GM19351 (cell line): ENCODE measurements at regions not wholly inside any gene's neighbourhood (a gene's known extent, or its start where the extent isn't known, plus 50 kb on each side); places are given as distances from the start of the nearest gene placed in this dataset.

ENCODE experiments used
- ATAC-seq: cut with Tn5 transposase; IDR thresholded peaks from one replicate; pipeline ENCODE4 v1.9.1; 2021; ENCODE audit warnings: mild to moderate bottlenecking, moderate library complexity; ENCODE audit not compliant: unreplicated experiment

GRCh38 chr5:6201631-6202030 is 176.7 kb downstream of the MED10 start:
- ATAC-seq, result no peak

DNA sequence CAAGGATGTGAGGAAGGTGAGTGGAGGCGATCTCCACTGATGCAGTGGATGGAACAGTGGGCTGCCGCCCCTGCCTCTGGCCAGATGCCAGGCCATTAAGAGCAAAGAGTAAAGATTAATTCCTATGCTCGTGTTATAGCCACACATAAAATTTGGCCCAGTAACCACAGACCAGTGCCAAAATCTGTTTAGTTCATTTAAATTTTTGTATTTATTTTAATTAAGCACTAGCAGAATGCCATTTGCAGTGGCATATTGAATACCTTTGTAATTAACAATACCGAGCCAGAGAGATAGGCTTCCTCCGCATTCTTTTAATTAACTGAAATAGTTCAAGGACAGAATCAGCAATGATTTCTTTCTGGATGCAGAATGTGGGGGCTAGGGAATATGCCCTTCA is 179.8 kb downstream of the MED10 start:
- no peak for ATAC-seq

- no peak for ATAC-seq
Observed at GRCh38 chr5:6197427-6197826, 180.9 kb downstream of the MED10 start.

DNA sequence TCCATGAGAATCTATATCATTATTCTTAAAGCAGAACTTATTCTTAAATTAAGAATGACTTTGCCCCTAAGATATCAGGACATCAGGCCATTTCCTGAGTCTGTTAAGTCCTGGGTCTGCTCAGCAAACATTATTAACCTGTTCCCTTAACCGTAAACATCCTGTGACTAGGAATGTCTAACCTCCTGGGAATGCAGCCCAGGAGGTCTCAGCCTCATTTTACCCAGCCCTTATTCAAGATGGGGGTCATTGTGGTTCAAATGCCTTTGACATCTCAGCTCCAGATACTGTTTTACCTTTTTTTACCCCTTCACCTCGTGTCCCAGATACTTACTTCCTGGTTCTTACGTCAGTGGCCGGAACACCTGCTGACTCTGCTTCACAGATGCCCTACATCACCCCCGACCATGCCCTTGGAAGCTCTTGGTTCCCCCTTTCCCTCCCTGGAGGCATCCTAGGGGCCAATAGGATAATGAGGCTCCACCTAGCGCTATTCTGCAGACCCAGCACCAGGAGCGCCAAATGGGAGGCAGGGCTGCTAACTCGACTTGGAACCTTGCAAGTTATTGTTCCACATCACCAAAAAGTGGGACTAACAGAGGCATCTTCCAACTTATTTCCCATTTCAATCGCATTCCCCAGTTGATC is 182.5 kb downstream of the MED10 start:
- ATAC-seq, result no peak

- peak; percentile 66 for ATAC-seq
Observed at GRCh38 chr5:6194906-6195612, 183.3 kb downstream of the MED10 start.

- ATAC-seq, result peak; percentile 10
Observed at GRCh38 chr5:6194261-6194875, 184.0 kb downstream of the MED10 start.

GRCh38 chr5:6193310-6193709 is 185.0 kb downstream of the MED10 start:
- ATAC-seq, result no peak

- ATAC-seq, result no peak
Observed at GRCh38 chr5:6190838-6191237, 187.5 kb downstream of the MED10 start.

- ATAC-seq, result no peak
Observed at GRCh38 chr5:6188976-6189375, 189.4 kb downstream of the MED10 start.

- peak; percentile 99 for ATAC-seq
Observed at GRCh38 chr5:6188344-6188743, 190.0 kb downstream of the MED10 start.

- ATAC-seq, result no peak
Observed at GRCh38 chr5:6187501-6187900, 190.8 kb downstream of the MED10 start.

GRCh38 chr5:6185574-6185973 is 192.8 kb downstream of the MED10 start:
- no peak for ATAC-seq

- ATAC-seq, result no peak
Observed at GRCh38 chr5:6184481-6184880, 193.9 kb downstream of the MED10 start.

GRCh38 chr5:6183391-6184390 is 194.7 kb downstream of the MED10 start:
- no peak for ATAC-seq

- no peak for ATAC-seq
Observed at GRCh38 chr5:6182271-6182815, 196.0 kb downstream of the MED10 start.

GRCh38 chr5:6181871-6182270 is 196.5 kb downstream of the MED10 start:
- no peak for ATAC-seq

DNA sequence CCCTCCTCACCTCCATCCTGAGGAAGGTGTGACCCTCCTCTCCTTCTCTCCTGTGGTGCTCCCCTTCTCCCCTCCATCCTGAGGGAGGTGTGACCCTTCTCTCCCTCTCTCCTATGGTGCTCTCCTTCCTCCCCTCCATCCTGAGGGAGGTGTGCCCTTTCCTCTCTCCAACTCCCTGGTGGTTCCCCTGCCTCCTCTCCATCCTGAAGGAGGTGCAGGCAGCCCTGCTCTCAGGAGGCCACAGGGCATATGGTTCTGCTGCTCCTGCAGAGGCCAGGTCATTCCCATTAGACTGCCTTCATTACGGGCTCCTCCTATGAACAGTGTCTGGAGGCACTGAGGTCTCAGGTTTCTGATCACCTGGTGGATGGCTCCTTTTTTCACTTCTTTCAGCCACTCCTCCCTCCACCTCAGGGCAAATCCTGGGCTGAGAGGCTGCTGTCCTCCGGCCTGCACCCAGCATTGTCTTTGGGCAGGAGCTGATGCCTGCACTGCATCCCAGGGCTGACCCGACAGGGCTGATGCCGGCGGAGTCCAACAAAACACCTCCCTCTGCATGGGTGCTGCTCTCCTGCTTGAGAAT is 197.1 kb downstream of the MED10 start:
- ATAC-seq, result no peak

DNA sequence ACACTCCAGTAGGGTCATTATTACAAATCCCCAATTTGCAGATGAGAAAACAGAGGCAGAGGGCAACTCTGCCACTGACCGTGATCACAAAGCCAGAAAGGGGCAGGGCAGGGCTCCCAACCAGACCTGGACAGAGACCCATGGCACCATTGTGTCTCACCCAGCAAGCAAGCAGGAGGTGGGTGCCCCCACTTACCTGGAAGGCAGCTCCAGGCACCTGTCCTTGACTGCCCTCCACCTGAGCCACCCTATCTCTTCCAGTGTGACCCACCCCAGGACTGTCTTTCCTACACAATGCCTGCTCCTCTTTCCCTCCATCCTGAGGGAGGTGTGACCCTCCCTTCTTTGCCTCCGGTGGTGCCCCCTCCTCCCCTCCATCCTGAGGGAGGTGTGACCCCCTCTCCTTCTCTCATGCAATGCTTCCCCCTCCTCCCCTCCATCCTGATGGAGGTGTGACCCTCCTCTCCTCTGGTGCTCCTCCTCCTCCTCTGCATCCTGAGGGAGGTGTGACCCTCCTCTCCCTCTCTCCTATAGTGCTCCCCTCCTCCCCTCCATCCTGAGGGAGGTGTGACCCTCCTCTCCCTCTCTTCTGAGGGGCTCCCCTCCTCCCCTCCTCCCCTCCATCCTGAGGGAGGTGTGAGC is 198.0 kb downstream of the MED10 start:
- ATAC-seq, result no peak

GRCh38 chr5:6178846-6179532 is 199.4 kb downstream of the MED10 start:
- no peak for ATAC-seq
